Neural crest cell (in vitro differentiated cells): ENCODE measurements at regions not wholly inside any gene's neighbourhood (a gene's known extent, or its start where the extent isn't known, plus 50 kb on each side); places are given as distances from the start of the nearest gene placed in this dataset.

Experiments
- DNase-seq: peaks from one replicate; pipeline ENCODE4 v3.0.0; 2021; ENCODE audit warnings: low read depth, mixed read lengths, low spot score
- H3K27ac Mint-ChIP-seq: one replicate; pipeline ENCODE4 v1.8.0; 2021; ENCODE audit warnings: mild to moderate bottlenecking, mixed read lengths; ENCODE audit not compliant: unreplicated experiment
- H3K27me3 Mint-ChIP-seq: 2 replicates; pipeline ENCODE4 v1.8.0; 2021; ENCODE audit warnings: low read depth, mild to moderate bottlenecking, mixed read lengths
- H3K36me3 Mint-ChIP-seq: 2 replicates; pipeline ENCODE4 v1.8.0; 2021; ENCODE audit warnings: low read depth, mild to moderate bottlenecking, mixed read lengths
- H3K4me1 Mint-ChIP-seq: 2 replicates; pipeline ENCODE4 v1.8.0; 2021; ENCODE audit warnings: mixed read lengths
- H3K4me3 Mint-ChIP-seq: one replicate; pipeline ENCODE4 v1.8.0; 2021; ENCODE audit warnings: mild to moderate bottlenecking, mixed read lengths
- H3K9me3 Mint-ChIP-seq: 2 replicates; pipeline ENCODE4 v1.8.0; 2021; ENCODE audit warnings: mixed read lengths
- CTCF ChIP-seq: fragments of 200-600 bp; sonication (generic); conservative IDR thresholded peaks from 2 replicates; pipeline ENCODE4 v1.5.0; 2021; ENCODE audit warnings: antibody characterized with exemption, mild to moderate bottlenecking

GRCh38 chr7:54477083-54477482, 65.1 kb upstream of the VSTM2A start:
- TF ChIP-seq CTCF: peak; percentile 35

GRCh38 chr7:54483523-54483922, 58.7 kb upstream of the VSTM2A start:
- Mint-ChIP-seq H3K9me3 (peaks cover 5% of the 10 kb centered on the region), H3K36me3 (no peaks in the 10 kb centered on the region), H3K4me3 (no peak overlapping the region), H3K4me1 (peaks cover 6% of the 10 kb centered on the region), H3K27ac (no peak overlapping the region), H3K27me3 (peaks cover 10% of the 10 kb centered on the region)
- DNase-seq: no peak
- TF ChIP-seq CTCF: no peak

More at GRCh38 chr7:54477083-54477482, 65.1 kb upstream of the VSTM2A start:
- no peaks in the 10 kb centered on the region for H3K4me1 Mint-ChIP-seq
- peaks cover 5% of the 10 kb centered on the region for H3K9me3 Mint-ChIP-seq
- H3K36me3 Mint-ChIP-seq: no peaks in the 10 kb centered on the region
- no peak overlapping the region for H3K27ac Mint-ChIP-seq
- peaks cover 11% of the 10 kb centered on the region for H3K27me3 Mint-ChIP-seq
- no peak for DNase-seq
- no peak overlapping the region for H3K4me3 Mint-ChIP-seq

GRCh38 chr7:54485044-54485443, 57.1 kb upstream of the VSTM2A start:
- no peak overlapping the region for H3K27ac Mint-ChIP-seq
- peaks cover 3% of the 10 kb centered on the region for H3K27me3 Mint-ChIP-seq
- no peak overlapping the region for H3K4me3 Mint-ChIP-seq
- H3K36me3 Mint-ChIP-seq: no peaks in the 10 kb centered on the region
- H3K4me1 Mint-ChIP-seq: peaks cover 6% of the 10 kb centered on the region
- no peak for TF ChIP-seq CTCF
- H3K9me3 Mint-ChIP-seq: peaks cover 2% of the 10 kb centered on the region
- DNase-seq: no peak
